HFF-Myc (cell line): ENCODE measurements at regions not wholly inside any gene's neighbourhood (a gene's known extent, or its start where the extent isn't known, plus 50 kb on each side); places are given as distances from the start of the nearest gene placed in this dataset.

ENCODE experiments used
- DNase-seq: peaks from one replicate; pipeline ENCODE4 v3.0.0-alpha.2; 2011; ENCODE audit warnings: low read depth; ENCODE audit errors: extremely low read depth
- H3K4me3 ChIP-seq: replicated peaks from 2 replicates; pipeline ENCODE4 v1.5.1; 2011; ENCODE audit warnings: low read depth, mild to moderate bottlenecking, control low read depth, low read length
- CTCF ChIP-seq: IDR thresholded peaks from 2 replicates; pipeline ENCODE4 v1.5.1; 2012; ENCODE audit warnings: mild to moderate bottlenecking, low read depth, low read length, control low read depth; ENCODE audit errors: missing control alignments

DNA sequence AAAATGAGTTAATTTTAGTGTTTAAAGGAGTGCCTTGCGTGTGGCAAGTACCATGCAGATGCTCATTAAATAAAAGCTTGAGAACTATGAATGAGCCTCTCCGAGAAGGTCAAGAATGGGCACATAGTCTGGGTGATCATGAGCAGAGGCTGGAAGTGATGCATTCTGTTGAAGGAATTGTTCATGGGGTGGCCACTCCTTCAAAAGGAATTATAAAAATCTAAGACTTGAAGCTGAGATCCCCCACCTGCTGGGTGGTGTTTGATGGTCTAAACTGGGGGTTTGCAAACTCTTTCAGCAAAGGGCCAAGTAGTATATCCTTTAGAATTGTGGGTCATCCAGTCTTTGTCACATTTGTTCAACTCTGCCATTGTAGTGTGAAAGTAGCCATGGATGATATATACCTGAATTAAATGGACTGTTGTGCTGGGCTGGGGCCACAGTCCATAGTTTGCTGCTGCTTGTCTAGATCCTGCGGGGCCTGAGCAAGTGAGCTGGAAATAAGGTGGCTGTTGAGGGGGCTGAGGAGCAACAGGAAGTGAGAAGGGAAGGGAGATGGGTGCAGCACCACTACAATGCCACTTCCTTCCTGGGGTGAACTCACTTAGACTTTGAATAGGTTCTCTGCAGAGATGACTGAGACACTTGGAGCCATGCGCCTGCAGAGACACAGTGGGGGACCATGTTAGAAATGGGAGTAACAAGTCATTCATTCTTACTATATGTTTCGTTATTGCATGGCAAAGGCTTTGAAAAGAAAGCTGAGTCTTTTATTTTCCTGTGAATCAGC lies 179.0 kb downstream of the SNX19 start:
- no peak for DNase-seq
- no peak overlapping the region for H3K4me3 ChIP-seq
- no peak for TF ChIP-seq CTCF

DNA sequence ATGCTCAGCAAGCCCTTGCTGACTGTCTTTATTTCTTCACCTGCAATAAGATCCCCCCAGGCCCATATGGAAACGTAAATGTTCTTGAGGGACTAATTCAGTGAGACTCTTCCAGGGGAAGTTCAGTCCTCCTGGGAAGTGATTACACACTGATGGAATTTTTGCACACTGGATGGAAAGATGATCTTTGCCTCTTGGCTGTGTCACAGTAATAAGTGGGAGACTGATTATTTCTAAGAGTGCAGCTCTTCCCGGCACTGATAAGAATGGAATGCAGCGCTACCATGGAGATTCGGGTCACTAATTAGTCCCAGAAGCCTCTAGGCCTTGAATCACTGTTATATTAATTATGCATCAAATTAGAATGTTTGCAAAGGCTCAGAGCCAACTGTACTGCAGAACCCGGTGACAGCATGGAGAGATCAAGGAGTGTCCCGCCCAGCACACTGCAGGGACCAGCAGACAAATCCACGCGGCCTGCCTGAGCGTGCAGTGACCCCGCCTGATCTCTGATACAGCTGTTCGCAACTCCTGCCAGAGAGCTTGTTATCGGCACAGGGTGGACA lies 178.3 kb downstream of the SNX19 start:
- TF ChIP-seq CTCF, result no peak
- H3K4me3 ChIP-seq, result peak overlapping the region; percentile 3; the same call in 1 of the 2 replicates
- DNase-seq, result peak; percentile 61

DNA sequence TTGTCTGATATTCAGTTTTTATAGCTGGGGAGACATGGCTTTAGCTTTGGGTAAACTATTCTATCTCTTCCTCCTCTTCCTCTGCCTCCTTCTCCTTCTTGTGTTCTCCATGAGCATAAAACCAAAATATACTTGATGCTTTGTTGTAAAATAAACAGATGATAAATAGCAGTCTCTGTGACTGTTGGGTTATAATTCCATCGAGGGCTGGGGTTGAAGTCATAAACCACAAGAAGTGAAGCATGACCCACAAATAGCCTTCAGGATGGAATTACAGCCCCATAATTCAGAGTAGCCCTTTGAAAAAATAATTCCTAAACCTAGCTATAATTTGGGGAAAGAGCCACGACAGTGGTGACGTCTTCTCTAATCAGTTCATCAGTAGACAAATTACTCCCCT lies 177.7 kb downstream of the SNX19 start:
- no peak for DNase-seq
- TF ChIP-seq CTCF, result no peak
- H3K4me3 ChIP-seq, result no peak overlapping the region

DNA sequence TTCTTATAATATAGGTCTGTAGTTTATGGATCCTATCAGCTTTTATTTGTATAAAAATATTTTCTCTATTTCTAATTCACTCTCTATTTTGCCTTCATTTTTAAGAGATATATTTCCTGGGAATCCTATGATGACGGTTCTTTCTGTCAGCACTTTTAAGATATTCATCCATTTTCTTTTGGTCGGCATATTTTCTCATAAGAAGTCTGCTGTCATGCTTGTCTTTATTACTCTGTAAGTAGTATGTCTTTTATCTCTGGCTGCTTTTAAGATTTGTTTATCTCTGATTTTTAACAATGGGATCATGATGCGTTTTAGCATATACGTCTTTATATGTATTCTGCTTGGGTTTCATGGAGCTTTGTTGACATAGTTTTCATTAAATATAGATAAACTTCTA lies 175.5 kb downstream of the SNX19 start:
- no peak for DNase-seq
- TF ChIP-seq CTCF, result no peak
- H3K4me3 ChIP-seq, result no peak overlapping the region

DNA sequence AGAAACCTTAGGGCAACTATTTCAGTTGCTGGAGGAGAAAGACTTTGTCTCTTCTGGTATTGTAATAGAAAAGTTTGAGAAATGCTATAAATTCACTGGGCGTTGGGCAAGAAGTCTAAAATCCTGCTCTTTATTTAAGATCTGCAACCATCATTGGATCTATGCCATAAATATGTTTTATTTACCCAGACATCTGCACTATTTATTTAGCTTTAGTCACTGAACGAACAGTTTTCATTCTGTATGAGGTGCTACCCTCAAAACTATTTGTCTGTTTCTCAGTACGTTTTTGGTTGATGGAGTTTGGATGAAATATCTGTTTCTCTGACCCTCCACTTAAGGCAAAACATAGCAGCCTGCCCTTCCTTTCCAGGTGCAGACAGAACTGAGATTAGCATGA lies 171.5 kb downstream of the SNX19 start:
- DNase-seq, result no peak
- H3K4me3 ChIP-seq, result no peak overlapping the region
- no peak for TF ChIP-seq CTCF

DNA sequence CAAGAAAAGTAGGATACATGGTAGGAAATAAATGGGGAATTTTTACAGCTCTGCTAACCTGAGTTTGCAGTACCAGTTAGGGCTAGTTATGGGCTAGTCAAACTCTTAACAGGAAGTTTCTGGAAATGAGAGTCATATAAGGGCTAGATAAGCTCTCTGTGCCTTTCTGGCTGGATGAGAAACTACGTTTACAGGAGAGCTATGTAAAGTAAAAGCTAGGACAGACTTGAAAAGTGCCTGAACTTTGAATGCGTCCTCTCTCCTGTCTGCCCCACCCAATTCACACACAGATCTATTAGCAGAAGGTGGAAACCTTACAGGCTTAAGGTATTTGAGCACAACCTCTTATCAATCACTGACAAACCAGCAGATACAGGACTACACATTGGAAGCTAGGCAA lies 167.1 kb downstream of the SNX19 start:
- H3K4me3 ChIP-seq, result no peak overlapping the region
- no peak for DNase-seq
- TF ChIP-seq CTCF, result no peak
